ENCODE measurements at regions not wholly inside any gene's neighbourhood (a gene's known extent, or its start where the extent isn't known, plus 50 kb on each side); places are given as distances from the start of the nearest gene placed in this dataset.
"Not testable (repeated sequence)": the region's sequence is repeated elsewhere in the genome, so short reads cannot be mapped to it uniquely, and the experiment has no call there.

DNA sequence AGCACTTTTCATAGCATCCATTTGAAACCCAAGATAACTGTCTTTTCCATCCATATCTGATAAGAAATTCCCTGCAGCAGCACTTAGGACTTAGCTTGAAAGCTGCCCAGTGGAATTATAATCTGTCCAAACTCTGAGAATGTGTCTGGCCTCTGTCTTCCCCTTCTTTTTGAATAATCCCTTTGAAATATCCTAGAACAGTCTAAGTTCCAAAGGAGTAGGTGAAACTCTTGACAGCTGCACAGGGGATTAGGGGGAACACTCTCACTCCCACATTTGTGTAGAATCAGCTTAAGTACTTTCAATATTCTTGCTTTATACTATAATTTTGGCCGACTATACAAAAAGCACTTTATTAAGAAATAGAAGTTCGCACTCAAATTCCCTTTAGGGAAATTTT is 157.7 kb downstream of the PAPSS1 start:
- no peak for DNase-seq (ENCODE audit: low spot score)

- DNase-seq (ENCODE audit: low spot score): peak; percentile 17
Observed at GRCh38 chr4:107561481-107561880, 158.6 kb downstream of the PAPSS1 start.

- DNase-seq (ENCODE audit: low spot score): no peak
Observed at GRCh38 chr4:107559653-107560052, 160.4 kb downstream of the PAPSS1 start.

- DNase-seq (ENCODE audit: low spot score): no peak
Observed at GRCh38 chr4:107552306-107552705, 167.7 kb downstream of the PAPSS1 start.

GRCh38 chr4:107548211-107548905 is 171.7 kb downstream of the PAPSS1 start:
- no peak for DNase-seq (ENCODE audit: low spot score)

DNA sequence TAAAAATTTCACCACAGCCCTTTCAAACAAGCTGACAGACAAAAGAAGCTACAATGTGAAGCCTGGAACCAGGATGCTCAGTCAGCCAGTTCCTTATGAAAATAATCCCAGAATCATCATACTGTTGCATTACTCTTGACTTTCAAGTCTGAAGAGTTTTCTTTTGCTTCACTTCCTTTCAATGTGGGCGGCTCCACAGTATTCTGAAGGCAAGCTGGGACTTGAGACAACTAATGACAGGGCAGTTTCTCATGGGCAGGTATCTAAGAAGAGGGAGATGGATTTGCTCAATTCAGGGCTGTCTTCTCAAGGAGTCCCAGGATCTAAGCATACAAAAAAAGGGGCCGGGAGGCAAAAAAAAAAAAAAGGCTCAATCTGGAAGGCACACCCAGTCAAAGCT is 173.4 kb downstream of the PAPSS1 start:
- DNase-seq (ENCODE audit: low spot score): no peak

DNA sequence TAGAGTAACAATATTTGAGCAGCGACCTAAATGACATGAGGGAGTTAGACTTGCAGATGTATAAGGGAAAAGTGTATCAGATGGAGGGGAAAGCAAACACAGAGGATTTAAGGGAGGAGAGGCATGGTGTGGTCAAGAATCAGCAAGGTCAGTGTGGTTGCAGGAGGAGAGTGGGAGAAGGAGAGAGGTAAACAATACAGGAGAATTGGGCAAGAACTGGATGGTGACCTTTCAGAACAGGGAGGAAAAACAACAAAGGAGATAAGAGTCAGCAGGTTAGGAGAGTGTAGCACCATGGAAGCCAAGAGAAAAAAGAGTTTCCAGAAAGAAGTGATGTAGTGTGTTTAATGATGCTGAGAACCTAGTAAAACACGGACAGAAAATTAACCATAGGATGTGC is 178.5 kb downstream of the PAPSS1 start:
- DNase-seq (ENCODE audit: low spot score): no peak

DNA sequence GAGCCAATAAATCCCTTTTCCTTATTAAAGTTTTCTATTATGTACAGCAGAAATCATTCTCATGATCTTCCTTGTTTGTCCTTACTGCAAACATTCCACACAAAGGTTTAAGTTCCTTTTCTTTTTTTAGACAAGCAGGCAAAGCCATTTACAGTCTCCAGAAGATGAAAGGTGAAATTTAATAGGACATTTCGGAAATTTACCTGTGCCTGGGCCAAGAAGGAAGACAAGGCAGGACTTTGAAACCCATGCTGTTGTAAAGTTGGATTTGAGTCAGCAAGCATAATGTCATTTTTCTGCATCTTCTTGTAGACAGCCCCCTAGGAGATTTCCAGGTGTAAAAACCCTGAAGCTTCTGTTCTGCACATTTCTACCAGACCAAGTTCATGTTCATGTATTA is 188.1 kb downstream of the PAPSS1 start:
- DNase-seq (ENCODE audit: low spot score): no peak

GRCh38 chr4:107520368-107520767 is 199.7 kb downstream of the PAPSS1 start:
- no peak for DNase-seq (ENCODE audit: low spot score)

- DNase-seq (ENCODE audit: low spot score): peak; percentile 6
Observed at GRCh38 chr4:107519053-107519452, 201.0 kb downstream of the PAPSS1 start.

GRCh38 chr4:107518076-107518475 is 202.0 kb downstream of the PAPSS1 start:
- DNase-seq (ENCODE audit: low spot score): no peak

DNA sequence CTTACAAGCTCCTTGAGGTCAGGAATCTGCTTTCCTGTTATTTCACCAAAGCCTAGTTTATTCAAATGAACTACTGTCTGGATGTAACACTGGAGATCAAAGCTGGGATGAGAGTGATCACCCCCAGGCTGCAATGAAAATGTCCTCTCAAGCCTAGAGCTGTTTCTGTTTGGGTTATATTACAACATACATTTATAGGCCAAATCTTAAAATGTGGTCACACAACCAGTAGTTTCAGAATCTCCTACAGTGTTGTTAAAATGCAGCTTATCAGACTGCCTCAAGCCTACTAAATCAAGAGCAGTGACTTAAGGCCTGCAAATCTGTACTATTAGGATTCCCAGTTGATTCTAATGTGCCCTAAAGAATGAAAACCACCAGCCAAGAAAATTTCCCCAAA is 207.5 kb downstream of the PAPSS1 start:
- no peak for DNase-seq (ENCODE audit: low spot score)

DNA sequence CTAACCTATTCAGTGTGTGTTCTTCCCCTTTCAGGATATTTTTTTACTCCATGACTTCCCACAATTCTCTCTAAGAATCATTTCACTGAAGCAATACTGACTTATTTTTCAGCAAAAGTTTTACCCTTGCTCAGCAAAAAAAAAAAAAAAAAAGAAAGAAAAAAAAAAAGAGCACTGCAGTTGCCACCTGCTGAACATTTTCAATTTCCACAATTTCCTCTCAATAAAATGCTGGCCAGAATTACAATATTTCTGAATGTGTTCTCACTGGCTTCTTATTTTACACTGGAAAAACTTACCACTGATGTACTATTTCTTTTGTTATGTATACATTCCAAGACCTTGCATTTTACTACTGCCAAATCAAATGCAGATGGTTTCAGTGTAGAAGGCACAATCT is 210.4 kb downstream of the PAPSS1 start:
- no peak for DNase-seq (ENCODE audit: low spot score)

GRCh38 chr4:107500551-107500950 is 219.5 kb downstream of the PAPSS1 start:
- DNase-seq (ENCODE audit: low spot score): no peak

GRCh38 chr4:107497054-107497453 is 223.0 kb downstream of the PAPSS1 start:
- DNase-seq (ENCODE audit: low spot score): no peak

DNA sequence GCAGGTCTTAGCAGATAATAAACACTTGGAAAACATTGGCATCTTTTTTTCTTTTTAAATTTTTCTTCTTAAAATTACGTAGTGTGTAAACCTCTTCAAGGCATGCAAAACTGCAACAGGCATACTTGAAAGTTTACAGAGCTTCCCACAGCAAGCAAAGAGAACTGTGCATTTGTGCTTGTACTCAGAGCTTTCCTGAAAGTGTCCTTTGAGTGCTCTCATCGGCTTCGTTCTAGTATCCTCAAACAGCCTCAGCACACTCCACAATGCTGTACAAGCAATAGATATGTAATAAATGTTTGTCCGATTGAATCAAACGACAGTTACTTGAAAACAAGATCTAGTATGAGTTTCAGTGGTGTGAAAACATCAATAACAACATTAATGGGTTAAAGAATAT is 227.5 kb downstream of the PAPSS1 start:
- no peak for DNase-seq (ENCODE audit: low spot score)

DNA sequence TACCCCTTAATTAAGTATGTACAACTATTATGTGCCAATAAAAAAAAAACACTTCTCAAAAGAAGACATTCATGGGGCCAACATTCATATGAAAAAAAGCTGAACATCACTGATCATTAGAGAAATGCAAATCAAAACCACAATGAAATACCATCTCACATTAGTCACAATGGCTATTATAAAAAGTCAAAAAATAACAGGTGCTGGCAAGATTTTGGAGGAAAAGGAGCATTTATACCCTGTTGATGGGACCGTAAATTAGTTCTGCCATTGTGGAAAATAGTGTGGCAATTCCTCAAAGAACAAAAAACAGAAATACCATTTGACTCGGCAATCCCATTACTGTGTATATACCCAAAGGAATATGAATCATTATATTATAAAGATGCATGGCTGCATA is 229.9 kb downstream of the PAPSS1 start:
- DNase-seq (ENCODE audit: low spot score): no peak

DNA sequence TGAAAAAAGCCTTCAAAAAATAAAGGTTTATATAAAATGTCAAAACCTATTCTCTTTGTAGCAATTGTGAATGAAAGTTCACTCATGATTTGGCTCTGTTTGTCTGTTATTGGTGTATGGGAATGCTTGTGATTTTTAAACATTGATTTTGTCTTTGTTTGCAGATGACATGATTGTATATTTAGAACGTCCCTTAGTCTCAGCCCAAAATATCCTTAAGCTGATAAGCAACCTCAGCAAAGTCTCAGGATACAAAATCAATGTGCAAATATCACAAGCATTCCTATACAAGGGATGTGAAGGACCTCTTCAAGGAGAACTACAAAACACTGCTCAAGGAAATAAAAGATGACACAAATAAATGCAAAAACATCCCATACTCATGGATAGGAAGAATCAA is 236.4 kb downstream of the PAPSS1 start:
- DNase-seq (ENCODE audit: low spot score): not testable (repeated sequence)

DNA sequence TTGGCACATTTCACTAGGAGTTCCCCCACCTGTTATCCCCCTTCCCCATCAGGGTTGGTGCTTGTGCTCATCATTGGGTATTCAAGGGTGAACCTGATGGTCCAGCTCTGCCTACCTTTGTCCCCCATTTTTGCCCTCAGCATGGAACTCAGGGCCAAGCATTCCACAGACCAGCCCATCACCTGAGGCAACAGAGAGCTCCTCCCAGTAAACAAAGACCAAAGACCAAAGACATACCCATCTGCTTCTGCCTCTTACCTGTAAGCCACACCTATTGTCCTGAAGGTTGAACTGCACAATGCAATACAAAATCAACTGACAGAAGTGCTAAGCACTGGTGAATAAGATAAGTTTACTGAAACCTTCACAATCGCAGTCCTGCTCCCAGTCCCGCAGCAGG is 237.5 kb downstream of the PAPSS1 start:
- DNase-seq (ENCODE audit: low spot score): no peak

DNA sequence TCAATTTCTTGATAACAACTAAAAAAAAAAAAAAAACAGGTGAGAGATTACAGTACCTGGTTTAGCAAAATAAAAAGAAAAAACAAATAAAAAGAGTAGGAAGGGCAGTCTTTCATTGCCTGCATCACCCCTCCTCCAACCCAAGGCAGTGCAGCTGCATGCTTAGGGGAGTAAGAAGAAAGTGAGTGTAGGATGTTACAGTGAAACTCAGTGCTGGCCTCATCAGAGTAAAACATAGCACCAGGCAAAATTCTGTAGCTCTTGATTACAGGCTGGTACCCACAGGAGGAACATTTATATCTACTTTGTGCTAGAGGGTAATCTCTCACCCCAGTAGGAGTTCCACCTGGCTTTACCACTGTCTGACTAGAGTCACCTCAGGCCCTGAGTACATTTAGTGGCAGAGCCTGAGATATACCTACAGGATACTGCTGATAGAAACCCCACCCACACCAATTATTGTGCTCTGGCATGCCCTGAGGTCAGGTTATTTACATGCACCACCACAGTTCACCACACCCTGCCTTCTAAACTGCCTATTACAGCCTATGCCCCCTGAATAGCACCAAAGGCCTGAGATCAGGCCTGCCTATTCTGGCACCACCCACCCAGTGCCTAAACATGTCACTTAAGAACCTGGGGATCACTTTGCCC is 241.6 kb downstream of the PAPSS1 start:
- DNase-seq (ENCODE audit: low spot score): no peak

GRCh38 chr4:107473126-107473525 is 246.9 kb downstream of the PAPSS1 start:
- DNase-seq (ENCODE audit: low spot score): no peak

GRCh38 chr4:107472265-107472948 is 247.6 kb downstream of the PAPSS1 start:
- no peak for DNase-seq (ENCODE audit: low spot score)

- no peak for DNase-seq (ENCODE audit: low spot score)
Observed at GRCh38 chr4:107470173-107470572, 249.9 kb downstream of the PAPSS1 start.
